Left lung (tissue), 4 donors: ENCODE measurements at regions not wholly inside any gene's neighbourhood (a gene's known extent, or its start where the extent isn't known, plus 50 kb on each side); places are given as distances from the start of the nearest gene placed in this dataset.
A peak's percentile ranks its signal among the peaks of the same experiment; 100 is the strongest.

Source experiments
- ATAC-seq: fragments of 200-7000 bp; cut with Tn5 transposase; one replicate; pipeline ENCODE4 v1.9.1; 2020; ENCODE audit warnings: moderate library complexity
- DNase-seq, 4 donors: peaks; one replicate each; pipeline ENCODE4 v3.0.0-alpha.2; 2013 to 2020
- H3K27ac ChIP-seq, 2 donors: fragments of 200-600 bp; sonication (generic) in 1 of 2; one replicate each; pipeline versions ENCODE4 v1.5.0 to v1.8.0; 2020 to 2021
- H3K27me3 ChIP-seq, 2 donors: fragments of 200-600 bp; sonication (generic) in 1 of 2; one replicate each; pipeline versions ENCODE4 v1.5.0 to v1.8.0; 2020 to 2021
- H3K36me3 ChIP-seq, 2 donors: fragments of 200-600 bp; sonication (generic) in 1 of 2; one replicate each; pipeline versions ENCODE4 v1.5.0 to v1.8.0; 2020 to 2021
- H3K4me1 ChIP-seq, 2 donors: fragments of 200-600 bp; one replicate each; pipeline ENCODE4 v1.8.0; 2021
- H3K4me3 ChIP-seq, 2 donors: fragments of 200-600 bp; sonication (generic) in 1 of 2; one replicate each; pipeline versions ENCODE4 v1.5.0 to v1.8.0; 2020 to 2021; ENCODE audit warnings: mild to moderate bottlenecking in 1 of 2
- H3K9me3 ChIP-seq, 2 donors: fragments of 200-600 bp; sonication (generic) in 1 of 2; one replicate each; pipeline versions ENCODE4 v1.5.0 to v1.8.0; 2020 to 2021
- intact Hi-C, 2 donors: fragments of 100-400 bp; cut with DNase I; formaldehyde crosslinking; loops; one replicate each; pipeline versions ENCODE4 v1.11.2 to v1.14.2; 2022
- TF ChIP-seq, protein P1 (sequence below), 2 donors: fragments of 200-600 bp; sonication (generic) in 1 of 2; IDR thresholded peaks; one replicate each; pipeline versions ENCODE4 v1.5.0 to v1.8.0; 2021; ENCODE audit warnings: antibody characterized with exemption in 2 of 2
- donor health status: DM: no; HTN: yes; CAD: no.
- donor health status: DM: no; HTN: no; CAD: no.

DNA sequence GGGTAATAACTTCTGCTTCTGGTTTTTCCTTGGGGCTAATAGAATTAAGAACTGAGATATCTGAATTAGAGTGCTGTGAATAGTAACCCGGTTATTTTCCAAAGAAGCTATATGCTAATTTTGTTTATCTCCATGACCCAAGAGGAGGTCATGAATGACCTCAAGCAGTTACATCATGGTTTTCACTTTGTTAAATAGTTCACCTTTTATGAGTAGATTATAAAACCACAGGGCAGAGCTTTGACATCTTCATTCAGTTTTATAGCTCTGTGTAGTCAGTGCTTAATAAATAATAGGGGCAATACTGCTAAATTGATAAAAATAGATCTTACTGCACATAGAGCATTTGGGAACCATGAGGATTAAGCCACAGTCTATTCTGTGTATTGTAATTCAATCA, 462.2 kb downstream of the LRIG3 start:
- ATAC-seq: no peak
- no peaks in the 10 kb centered on the region for H3K4me1 ChIP-seq
- no peaks in the 10 kb centered on the region for H3K27me3 ChIP-seq

DNA sequence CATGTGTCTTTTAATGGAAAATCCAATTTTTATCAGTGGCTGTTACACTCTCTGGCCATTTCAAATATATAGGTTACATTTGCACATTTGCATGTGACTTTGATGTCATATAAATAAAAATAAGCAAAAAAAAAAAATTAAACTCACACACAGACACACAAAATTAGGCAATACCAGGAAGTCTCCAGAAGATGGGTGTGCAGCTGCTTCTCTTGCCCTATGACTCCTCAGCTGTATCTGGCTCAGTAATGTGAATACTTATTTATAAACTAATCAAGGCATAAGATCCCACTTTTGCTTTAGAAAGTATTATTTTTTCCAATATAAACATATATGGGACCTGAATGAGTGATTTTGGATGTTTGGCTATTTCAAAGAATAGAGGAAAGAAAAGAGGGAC, 461.1 kb downstream of the LRIG3 start:
- no peak overlapping the region for H3K27ac ChIP-seq
- H3K4me3 ChIP-seq: no peak overlapping the region
- ATAC-seq: no peak
- H3K36me3 ChIP-seq: no peaks in the 10 kb centered on the region
- peak in 1 of 4 donors; percentile 2 for DNase-seq
- no peaks in the 10 kb centered on the region for H3K4me1 ChIP-seq
- intact Hi-C loops: no loop called here
- no peaks in the 10 kb centered on the region for H3K27me3 ChIP-seq
- no peaks in the 10 kb centered on the region for H3K9me3 ChIP-seq
- TF ChIP-seq, protein P1, sequence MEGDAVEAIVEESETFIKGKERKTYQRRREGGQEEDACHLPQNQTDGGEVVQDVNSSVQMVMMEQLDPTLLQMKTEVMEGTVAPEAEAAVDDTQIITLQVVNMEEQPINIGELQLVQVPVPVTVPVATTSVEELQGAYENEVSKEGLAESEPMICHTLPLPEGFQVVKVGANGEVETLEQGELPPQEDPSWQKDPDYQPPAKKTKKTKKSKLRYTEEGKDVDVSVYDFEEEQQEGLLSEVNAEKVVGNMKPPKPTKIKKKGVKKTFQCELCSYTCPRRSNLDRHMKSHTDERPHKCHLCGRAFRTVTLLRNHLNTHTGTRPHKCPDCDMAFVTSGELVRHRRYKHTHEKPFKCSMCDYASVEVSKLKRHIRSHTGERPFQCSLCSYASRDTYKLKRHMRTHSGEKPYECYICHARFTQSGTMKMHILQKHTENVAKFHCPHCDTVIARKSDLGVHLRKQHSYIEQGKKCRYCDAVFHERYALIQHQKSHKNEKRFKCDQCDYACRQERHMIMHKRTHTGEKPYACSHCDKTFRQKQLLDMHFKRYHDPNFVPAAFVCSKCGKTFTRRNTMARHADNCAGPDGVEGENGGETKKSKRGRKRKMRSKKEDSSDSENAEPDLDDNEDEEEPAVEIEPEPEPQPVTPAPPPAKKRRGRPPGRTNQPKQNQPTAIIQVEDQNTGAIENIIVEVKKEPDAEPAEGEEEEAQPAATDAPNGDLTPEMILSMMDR (IDR thresholded peaks at IDR 0.05): no peak

More for the DNA sequence above, 462.2 kb downstream of the LRIG3 start:
- TF ChIP-seq, protein P1 (IDR thresholded peaks at IDR 0.05): no peak
- no peaks in the 10 kb centered on the region for H3K9me3 ChIP-seq
- intact Hi-C loops: no loop called here
- no peak overlapping the region for H3K27ac ChIP-seq
- no peak for DNase-seq
- H3K4me3 ChIP-seq: no peak overlapping the region
- no peaks in the 10 kb centered on the region for H3K36me3 ChIP-seq

DNA sequence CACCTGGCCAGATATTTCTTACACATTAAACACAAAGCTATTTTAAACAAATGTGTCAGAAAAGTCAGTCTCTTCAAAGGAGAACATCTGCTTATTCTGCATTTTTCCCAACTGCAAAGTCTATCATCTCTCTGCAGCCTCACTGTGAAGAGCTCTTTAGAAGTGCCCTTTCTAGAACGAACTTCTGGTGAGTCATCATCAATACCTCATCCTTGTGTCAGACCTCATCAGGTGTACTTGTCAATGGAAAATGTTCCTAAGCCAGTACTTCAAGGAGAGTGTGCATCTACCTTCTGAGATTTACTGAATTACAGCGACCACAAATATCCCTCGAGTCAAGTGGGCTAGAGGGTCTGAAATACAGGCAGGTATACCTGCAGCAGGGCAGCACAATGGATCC, 457.3 kb downstream of the LRIG3 start:
- H3K27me3 ChIP-seq: no peaks in the 10 kb centered on the region
- H3K4me3 ChIP-seq: no peak overlapping the region
- ATAC-seq (no peak), DNase-seq (no peak)
- peaks cover 0 to 15% of the 10 kb centered on the region in 2 donors for H3K9me3 ChIP-seq
- H3K27ac ChIP-seq: no peak overlapping the region
- H3K36me3 ChIP-seq: no peaks in the 10 kb centered on the region
- H3K4me1 ChIP-seq: no peaks in the 10 kb centered on the region
- intact Hi-C loops: no loop called here
- TF ChIP-seq, protein P1 (IDR thresholded peaks at IDR 0.05): no peak

DNA sequence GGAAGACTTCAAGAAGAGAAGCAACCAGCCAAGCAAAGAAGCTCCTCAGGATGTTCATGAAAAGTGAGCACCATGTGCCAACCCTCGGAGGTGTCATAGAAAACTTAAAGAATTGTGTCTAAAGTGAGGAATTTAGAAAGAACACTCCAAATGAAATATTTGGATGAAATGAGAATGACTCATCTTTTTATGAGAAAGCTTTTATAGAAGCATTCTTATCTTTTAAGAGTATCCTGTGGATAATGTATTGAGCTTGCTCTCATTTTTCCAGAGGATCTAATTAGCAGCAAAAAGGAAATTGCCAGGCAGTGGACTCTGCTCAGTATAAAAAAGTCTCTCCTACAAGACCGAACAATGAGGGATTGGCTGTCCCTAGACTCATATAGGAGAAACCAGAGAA, 454.9 kb downstream of the LRIG3 start:
- Histone ChIP-seq H3K36me3 (no peaks in the 10 kb centered on the region), H3K9me3 (peaks cover 0 to 15% of the 10 kb centered on the region in 2 donors), H3K4me3 (no peak overlapping the region), H3K27me3 (no peaks in the 10 kb centered on the region), H3K27ac (no peak overlapping the region), H3K4me1 (no peaks in the 10 kb centered on the region)
- intact Hi-C loops: no loop called here
- TF ChIP-seq, protein P1 (IDR thresholded peaks at IDR 0.05): no peak
- no peak for ATAC-seq
- DNase-seq: no peak

DNA sequence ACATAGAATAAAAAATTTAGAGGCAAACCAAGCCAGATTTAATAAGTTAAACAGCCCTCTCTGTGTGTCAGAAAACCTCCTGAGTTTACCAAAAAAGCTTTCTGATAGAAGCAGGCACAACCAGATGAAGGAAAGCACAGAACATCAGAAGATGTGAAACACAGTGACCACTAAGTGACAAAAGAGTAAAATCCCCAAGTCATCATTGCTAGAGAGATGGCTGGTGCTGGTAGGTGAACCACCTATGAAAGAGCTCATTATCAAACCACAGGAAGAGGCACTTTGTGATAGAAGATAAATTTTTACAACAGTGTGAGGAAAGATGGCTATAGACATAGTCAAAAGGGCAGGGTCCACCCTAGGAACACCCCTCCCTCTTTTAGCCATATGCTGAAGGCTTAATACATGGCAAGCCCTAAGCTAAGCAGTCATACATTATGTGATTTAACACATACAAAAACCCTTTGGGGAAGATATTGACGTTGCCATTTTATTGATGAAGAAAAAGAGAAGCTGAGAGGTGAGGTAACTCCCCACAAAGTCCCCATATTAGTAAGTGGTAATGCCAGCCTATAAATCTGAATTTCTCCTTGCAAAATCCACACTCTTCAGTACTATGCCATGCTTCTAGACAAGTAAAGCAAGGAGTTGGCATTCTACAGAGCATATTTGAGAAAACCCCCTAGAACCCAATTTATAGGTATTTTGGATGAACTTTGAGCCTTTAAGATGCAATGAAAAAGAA, 449.9 kb downstream of the LRIG3 start:
- DNase-seq (no peak), ATAC-seq (no peak)
- Histone ChIP-seq H3K4me3 (no peak overlapping the region), H3K4me1 (no peaks in the 10 kb centered on the region), H3K9me3 (peaks cover 0 to 13% of the 10 kb centered on the region in 2 donors), H3K36me3 (no peaks in the 10 kb centered on the region), H3K27ac (no peak overlapping the region), H3K27me3 (no peaks in the 10 kb centered on the region)
- intact Hi-C loops: no loop called here
- TF ChIP-seq, protein P1 (IDR thresholded peaks at IDR 0.05): no peak
